Natural killer cell (primary cell): ENCODE measurements at regions not wholly inside any gene's neighbourhood (a gene's known extent, or its start where the extent isn't known, plus 50 kb on each side); places are given as distances from the start of the nearest gene placed in this dataset.

Experiments
- ATAC-seq, 3 donors: fragments of 150-1000 bp in 2 of 3; fragments of 200-7000 bp in 1 of 3; cut with Tn5 transposase; 1 replicate in 1 of 3; 2 replicates in 2 of 3; pipeline ENCODE4 v1.10.0; 2021; ENCODE audit warnings: mild to moderate bottlenecking in 2 of 3, moderate library complexity in 2 of 3
- DNase-seq, 2 donors: peaks; one replicate each; pipeline versions ENCODE4 v3.0.0 to v3.0.0-alpha.2; 2013 to 2021; ENCODE audit warnings: mixed read lengths in 1 of 2
- H3K27ac ChIP-seq: one replicate; pipeline ENCODE4 v1.5.1; 2013; ENCODE audit warnings: mild to moderate bottlenecking, low read length
- H3K27me3 ChIP-seq: one replicate; pipeline ENCODE4 v1.6.1; 2013; ENCODE audit warnings: low read length; ENCODE audit not compliant: control insufficient read depth, insufficient read depth
- H3K36me3 ChIP-seq: one replicate; pipeline ENCODE4 v1.6.1; 2013; ENCODE audit warnings: low read length; ENCODE audit not compliant: control insufficient read depth, insufficient read depth
- H3K4me1 ChIP-seq: one replicate; pipeline ENCODE4 v1.6.1; 2013; ENCODE audit warnings: low read length; ENCODE audit not compliant: control insufficient read depth, insufficient read depth
- H3K4me3 ChIP-seq: one replicate; pipeline ENCODE4 v1.5.1; 2013; ENCODE audit warnings: low read length
- H3K9me3 ChIP-seq: one replicate; pipeline ENCODE4 v1.6.1; 2013; ENCODE audit warnings: low read length; ENCODE audit not compliant: control insufficient read depth, insufficient read depth
- H3K27ac Mint-ChIP-seq, 2 donors: one replicate each; pipeline ENCODE4 v1.8.0; 2022; ENCODE audit warnings: mild to moderate bottlenecking in 2 of 2, mixed read lengths in 2 of 2, moderate library complexity in 1 of 2
- H3K27me3 Mint-ChIP-seq, 2 donors: one replicate each; pipeline ENCODE4 v1.8.0; 2022; ENCODE audit warnings: low read depth in 2 of 2, mixed read lengths in 2 of 2
- H3K36me3 Mint-ChIP-seq: one replicate; pipeline ENCODE4 v1.8.0; 2022; ENCODE audit warnings: mixed read lengths
- H3K4me1 Mint-ChIP-seq, 2 donors: one replicate each; pipeline ENCODE4 v1.8.0; 2022; ENCODE audit warnings: mixed read lengths in 2 of 2
- H3K4me3 Mint-ChIP-seq: one replicate; pipeline ENCODE4 v1.8.0; 2022; ENCODE audit warnings: mild to moderate bottlenecking, moderate library complexity, mixed read lengths
- H3K9me3 Mint-ChIP-seq, 2 donors: one replicate each; pipeline ENCODE4 v1.8.0; 2022; ENCODE audit warnings: mixed read lengths in 2 of 2
- CTCF ChIP-seq: fragments of 200-600 bp; IDR thresholded peaks from one replicate; pipeline ENCODE4 v1.8.0; 2022; ENCODE audit warnings: antibody characterized with exemption
- WGBS: methylation state at CpG from one replicate; pipeline ENCODE4 v1.1.7; 2013; ENCODE audit warnings: missing lambda C conversion rate; ENCODE audit not compliant: insufficient coverage; 5-methylcytosine and 5-hydroxymethylcytosine counted together
- intact Hi-C: fragments of 100-400 bp; cut with micrococcal nuclease; formaldehyde crosslinking; loops from one replicate; pipeline ENCODE4 v1.14.2; 2022

- no peak for TF ChIP-seq CTCF
- no peak overlapping the region for H3K4me3 ChIP-seq
- H3K4me3 Mint-ChIP-seq = no peak overlapping the region
- H3K4me1 ChIP-seq = no peaks in the 10 kb centered on the region
- H3K27me3 ChIP-seq = no peaks in the 10 kb centered on the region
- H3K36me3 ChIP-seq = no peaks in the 10 kb centered on the region
- H3K4me1 Mint-ChIP-seq = no peaks in the 10 kb centered on the region
- no peaks in the 10 kb centered on the region for H3K27me3 Mint-ChIP-seq
- peaks cover 26% of the 10 kb centered on the region for H3K36me3 Mint-ChIP-seq
- H3K27ac ChIP-seq = no peak overlapping the region
- intact Hi-C loops = no loop called here
- WGBS = 51% methylated on average over 2 of the region's 2 CpGs
- DNase-seq = no peak
- H3K27ac Mint-ChIP-seq = no peak overlapping the region
- H3K9me3 ChIP-seq = no peaks in the 10 kb centered on the region
- H3K9me3 Mint-ChIP-seq = peaks cover 28 to 40% of the 10 kb centered on the region in 2 donors
- no peak for ATAC-seq
Observed at GRCh38 chr4:13248621-13249298, 235.4 kb downstream of the RAB28 start.

- peaks cover 26% of the 10 kb centered on the region for H3K36me3 Mint-ChIP-seq
- no peaks in the 10 kb centered on the region for H3K36me3 ChIP-seq
- H3K4me1 ChIP-seq = no peaks in the 10 kb centered on the region
- H3K27ac ChIP-seq = no peak overlapping the region
- no peak overlapping the region for H3K4me3 ChIP-seq
- intact Hi-C loops = no loop called here
- no CpG with 5 or more reads among the region's 1 CpG for WGBS
- no peaks in the 10 kb centered on the region for H3K27me3 Mint-ChIP-seq
- H3K9me3 ChIP-seq = no peaks in the 10 kb centered on the region
- peaks cover 28 to 37% of the 10 kb centered on the region in 2 donors for H3K9me3 Mint-ChIP-seq
- no peak for TF ChIP-seq CTCF
- H3K4me1 Mint-ChIP-seq = no peaks in the 10 kb centered on the region
- H3K4me3 Mint-ChIP-seq = no peak overlapping the region
- no peak overlapping the region for H3K27ac Mint-ChIP-seq
- no peaks in the 10 kb centered on the region for H3K27me3 ChIP-seq
- ATAC-seq = no peak
- DNase-seq = no peak
Observed at GRCh38 chr4:13246107-13246506, 238.0 kb downstream of the RAB28 start.

GRCh38 chr4:13244444-13244843 is 239.7 kb downstream of the RAB28 start:
- TF ChIP-seq CTCF = no peak
- DNase-seq = no peak
- no peak for ATAC-seq
- peaks cover 17% of the 10 kb centered on the region for H3K36me3 Mint-ChIP-seq
- no peaks in the 10 kb centered on the region for H3K9me3 ChIP-seq
- intact Hi-C loops = no loop called here
- no peaks in the 10 kb centered on the region for H3K36me3 ChIP-seq
- H3K4me1 ChIP-seq = no peaks in the 10 kb centered on the region
- no peak overlapping the region for H3K4me3 ChIP-seq
- H3K27ac Mint-ChIP-seq = no peak overlapping the region
- WGBS = 70% methylated on average over 2 of the region's 2 CpGs
- H3K4me3 Mint-ChIP-seq = no peak overlapping the region
- peaks cover 22 to 28% of the 10 kb centered on the region in 2 donors for H3K9me3 Mint-ChIP-seq
- no peak overlapping the region for H3K27ac ChIP-seq
- no peaks in the 10 kb centered on the region for H3K27me3 ChIP-seq
- no peaks in the 10 kb centered on the region for H3K27me3 Mint-ChIP-seq
- no peaks in the 10 kb centered on the region for H3K4me1 Mint-ChIP-seq

GRCh38 chr4:13243152-13243551 is 241.0 kb downstream of the RAB28 start:
- intact Hi-C loops = no loop called here

More at GRCh38 chr4:13243152-13243551, 241.0 kb downstream of the RAB28 start:
- no peak overlapping the region for H3K27ac Mint-ChIP-seq
- H3K9me3 Mint-ChIP-seq = peaks cover 19 to 24% of the 10 kb centered on the region in 2 donors
- Histone ChIP-seq H3K27ac (no peak overlapping the region), H3K4me1 (no peaks in the 10 kb centered on the region), H3K9me3 (no peaks in the 10 kb centered on the region), H3K27me3 (no peaks in the 10 kb centered on the region), H3K4me3 (no peak overlapping the region), H3K36me3 (no peaks in the 10 kb centered on the region)
- H3K36me3 Mint-ChIP-seq = peaks cover 10% of the 10 kb centered on the region
- ATAC-seq (no peak), DNase-seq (no peak)
- no peak overlapping the region for H3K4me3 Mint-ChIP-seq
- TF ChIP-seq CTCF = no peak
- H3K4me1 Mint-ChIP-seq = no peaks in the 10 kb centered on the region
- H3K27me3 Mint-ChIP-seq = no peaks in the 10 kb centered on the region
